Liver (tissue), 3 donors: ENCODE measurements at regions not wholly inside any gene's neighbourhood (a gene's known extent, or its start where the extent isn't known, plus 50 kb on each side); places are given as distances from the start of the nearest gene placed in this dataset.

Experiments
- ATF3 ChIP-seq: IDR thresholded peaks from 2 replicates; pipeline ENCODE4 v1.6.1; 2016; ENCODE audit warnings: antibody characterized with exemption
- CTCF ChIP-seq: fragments of 150-350 bp; IDR thresholded peaks from 2 replicates; pipeline ENCODE4 v1.5.1; 2017; ENCODE audit warnings: improper control_type of control experiment, low read depth, low read length; ENCODE audit not compliant: missing input control
- MAX ChIP-seq: IDR thresholded peaks from 2 replicates; pipeline ENCODE4 v1.6.1; 2016; ENCODE audit warnings: antibody characterized with exemption
- SP1 ChIP-seq: IDR thresholded peaks from 2 replicates; pipeline ENCODE4 v1.6.1; 2018; ENCODE audit warnings: antibody characterized with exemption, mild to moderate bottlenecking
- donor health status: healthy.
- donor health status: healthy.

- TF ChIP-seq CTCF (no peak), MAX (no peak), ATF3 (no peak), SP1 (no peak)
Measured at GRCh38 chr7:55639640-55640039, 67.3 kb upstream of the VOPP1 start.
